ENCODE measurements at regions not wholly inside any gene's neighbourhood (a gene's known extent, or its start where the extent isn't known, plus 50 kb on each side); places are given as distances from the start of the nearest gene placed in this dataset.

DNA sequence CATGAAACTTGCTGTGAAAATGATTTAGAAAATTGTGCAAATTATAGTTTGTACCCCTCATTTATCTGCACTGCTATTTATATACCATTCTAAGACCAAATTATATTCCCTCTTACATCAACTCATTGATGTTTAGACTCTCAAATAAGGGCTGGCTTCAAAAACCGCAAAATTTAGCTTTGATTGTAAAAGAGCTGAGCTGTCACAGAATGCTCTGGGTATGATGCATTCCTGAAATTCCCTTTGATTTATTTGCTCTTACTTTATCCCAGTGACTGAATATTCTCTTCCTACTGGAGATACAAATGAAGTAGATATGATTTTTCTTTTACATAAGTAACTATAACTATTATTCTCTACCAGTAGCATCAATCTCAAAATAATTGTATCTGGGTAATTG is 78.0 kb upstream of the TMTC2 start:
- no peak for TF ChIP-seq POLR2A (IDR thresholded peaks at IDR 0.05; ENCODE audit: extremely low read depth, insufficient read length)
- TF ChIP-seq CTCF (IDR thresholded peaks at IDR 0.05; ENCODE audit: low read depth, low read length): no peak
- TF ChIP-seq, protein P1, sequence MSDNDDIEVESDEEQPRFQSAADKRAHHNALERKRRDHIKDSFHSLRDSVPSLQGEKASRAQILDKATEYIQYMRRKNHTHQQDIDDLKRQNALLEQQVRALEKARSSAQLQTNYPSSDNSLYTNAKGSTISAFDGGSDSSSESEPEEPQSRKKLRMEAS (IDR thresholded peaks at IDR 0.05; ENCODE audit: low read depth, low read length): no peak
